Adrenal gland (tissue), 9 donors: ENCODE measurements at regions not wholly inside any gene's neighbourhood (a gene's known extent, or its start where the extent isn't known, plus 50 kb on each side); places are given as distances from the start of the nearest gene placed in this dataset.

Experiments
- DNase-seq, 7 donors: peaks; one replicate each; pipeline ENCODE4 v3.0.0-alpha.2; 2019 to 2020
- H3K27ac ChIP-seq, 5 donors: fragments of 200-600 bp; sonication (generic) in 4 of 5; 1 replicate in 3 of 5; 2 replicates in 2 of 5; pipeline versions ENCODE4 v1.5.1 to v1.8.0; 2016 to 2020; ENCODE audit warnings: mild to moderate bottlenecking in 1 of 5
- H3K27me3 ChIP-seq: fragments of 200-600 bp; 2 replicates; pipeline ENCODE4 v1.8.0; 2021
- H3K36me3 ChIP-seq, 2 donors: fragments of 200-600 bp; replicated peaks in 1 of 2; 1 replicate in 1 of 2; 2 replicates in 1 of 2; pipeline versions ENCODE4 v1.5.1 to v1.8.0; 2018 to 2022
- H3K4me1 ChIP-seq, 2 donors: fragments of 200-600 bp; replicated peaks in 1 of 2; 1 replicate in 1 of 2; 2 replicates in 1 of 2; pipeline versions ENCODE4 v1.5.1 to v1.8.0; 2018 to 2021
- H3K4me3 ChIP-seq, 4 donors: fragments of 200-600 bp; sonication (generic) in 3 of 4; one replicate each; pipeline ENCODE4 v1.5.1; 2016 to 2018
- H3K9me3 ChIP-seq, 3 donors: fragments of 200-600 bp; sonication (generic) in 1 of 3; replicated peaks in 1 of 3; 1 replicate in 2 of 3; 2 replicates in 1 of 3; pipeline versions ENCODE4 v1.5.1 to v1.8.0; 2016 to 2021
- CTCF ChIP-seq, 6 experiments: fragments of 450-650 bp in 4 of 6; fragments of 200-600 bp in 2 of 6; sonication (generic) in 1 of 6; IDR thresholded peaks; 1 replicate in 5 of 6; 2 replicates in 1 of 6; pipeline versions ENCODE4 v1.5.1 to v1.8.0; 2016 to 2021; ENCODE audit warnings: antibody characterized with exemption in 6 of 6, mild to moderate bottlenecking in 2 of 6, moderate library complexity in 1 of 6
- POLR2A ChIP-seq, 2 donors: fragments of 450-650 bp; IDR thresholded peaks; one replicate each; pipeline ENCODE4 v1.6.1; 2017; ENCODE audit warnings: antibody characterized with exemption in 2 of 2, mild to moderate bottlenecking in 2 of 2, moderate library complexity in 1 of 2
- WGBS, 4 donors: extraction: QIAGEN DNeasy Blood & Tissue Kit in 2 of 4; methylation state at CpG; one replicate each; pipeline versions ENCODE4 v1.1.5 to v1.1.7; 2013 to 2017; 5-methylcytosine and 5-hydroxymethylcytosine counted together
- intact Hi-C, 2 donors: fragments of 100-400 bp; cut with DNase I; formaldehyde crosslinking; loops; one replicate each; pipeline versions ENCODE4 v1.14.1 to v1.15.0; 2022 to 2023
- donor health status: healthy with polysubstance abuse.
- donor health status: Bipolar disorder and iron deficiency.
- donor health status: DM: yes; HTN: yes; CAD: no.
- donor health status: DM: no; HTN: no; CAD: no.
- donor health status: DM: no; HTN: no; CAD: no.

- 85 to 92% (median 90%) methylated on average over 15 to 34 of the region's 34 CpGs for WGBS, 4 donors
- no peak overlapping the region for H3K27ac ChIP-seq
- no peaks in the 10 kb centered on the region for H3K9me3 ChIP-seq
- DNase-seq = peak in 2 of 7 donors; percentile 20 to 72
- intact Hi-C loops = no loop called here
- TF ChIP-seq POLR2A (IDR thresholded peaks at IDR 0.05) (no peak), CTCF (IDR thresholded peaks at IDR 0.05) (no peak)
- H3K36me3 ChIP-seq = no peaks in the 10 kb centered on the region
- no peaks in the 10 kb centered on the region for H3K27me3 ChIP-seq
- no peaks in the 10 kb centered on the region for H3K4me1 ChIP-seq
- H3K4me3 ChIP-seq = no peak overlapping the region
Measured at GRCh38 chr2:15842758-15843666, 97.3 kb upstream of the MYCN start.

DNA sequence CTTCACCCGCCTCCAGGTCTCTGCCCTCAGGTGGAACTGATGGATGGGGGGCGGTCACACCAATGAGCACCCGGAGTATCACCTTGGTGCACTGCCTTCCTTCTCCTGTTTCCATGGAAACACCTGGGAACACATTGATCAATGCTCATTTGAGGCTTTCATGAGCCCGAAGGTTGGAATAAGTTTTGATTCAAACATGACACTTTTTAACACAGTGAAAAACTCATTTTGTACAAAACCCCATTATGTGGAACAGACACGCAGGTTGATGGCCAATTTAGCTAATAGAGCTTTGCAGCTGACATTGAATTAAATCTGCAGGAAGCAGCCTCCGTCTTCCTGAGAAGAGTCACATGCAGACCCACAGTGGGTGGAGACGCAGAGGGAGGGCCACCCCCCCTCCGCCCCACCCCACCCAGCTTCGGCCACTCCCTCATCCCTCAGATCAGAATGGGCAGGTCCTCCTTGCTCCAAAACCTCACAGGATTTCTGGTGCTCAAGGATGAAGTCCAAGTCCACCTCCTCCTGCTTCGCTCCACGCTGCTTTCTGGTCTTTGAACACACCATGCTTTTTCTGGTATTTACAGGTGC lies 96.0 kb upstream of the MYCN start:
- Histone ChIP-seq H3K27me3 (no peaks in the 10 kb centered on the region), H3K4me1 (no peaks in the 10 kb centered on the region), H3K9me3 (no peaks in the 10 kb centered on the region), H3K4me3 (no peak overlapping the region), H3K27ac (no peak overlapping the region), H3K36me3 (no peaks in the 10 kb centered on the region)
- WGBS, 4 donors = 64 to 70% (median 66%) methylated on average over 9 to 11 of the region's 11 CpGs
- intact Hi-C loops = no loop called here
- DNase-seq = no peak
- TF ChIP-seq POLR2A (IDR thresholded peaks at IDR 0.05) (no peak), CTCF (IDR thresholded peaks at IDR 0.05) (no peak)

DNA sequence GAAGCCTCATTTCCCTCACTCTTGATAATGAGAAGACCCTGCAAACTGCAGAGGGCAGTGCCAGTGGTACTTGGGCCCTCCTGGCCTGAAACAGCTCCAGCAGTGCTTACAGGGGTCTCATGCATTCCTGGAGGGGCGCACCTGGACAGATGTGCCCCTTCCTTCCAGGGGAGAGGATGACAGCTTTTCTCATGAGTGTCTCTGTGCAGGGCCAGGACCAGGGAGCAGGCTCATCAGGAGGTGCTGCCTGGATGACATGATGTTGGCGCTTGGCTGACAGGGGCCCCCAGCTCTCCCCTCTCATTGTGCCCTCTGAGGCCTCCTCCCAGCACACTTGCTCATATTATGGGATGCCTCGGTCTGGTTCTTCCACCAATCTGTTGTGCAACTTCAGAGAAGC lies 95.1 kb upstream of the MYCN start:
- Histone ChIP-seq H3K9me3 (no peaks in the 10 kb centered on the region), H3K4me1 (no peaks in the 10 kb centered on the region), H3K27me3 (no peaks in the 10 kb centered on the region), H3K36me3 (no peaks in the 10 kb centered on the region), H3K4me3 (no peak overlapping the region), H3K27ac (no peak overlapping the region)
- TF ChIP-seq POLR2A (IDR thresholded peaks at IDR 0.05) (no peak), CTCF (IDR thresholded peaks at IDR 0.05) (no peak)
- no peak for DNase-seq
- intact Hi-C loops = no loop called here
- WGBS, 4 donors = 87 to 94% (median 90%) methylated on average over 1 to 3 of the region's 3 CpGs

DNA sequence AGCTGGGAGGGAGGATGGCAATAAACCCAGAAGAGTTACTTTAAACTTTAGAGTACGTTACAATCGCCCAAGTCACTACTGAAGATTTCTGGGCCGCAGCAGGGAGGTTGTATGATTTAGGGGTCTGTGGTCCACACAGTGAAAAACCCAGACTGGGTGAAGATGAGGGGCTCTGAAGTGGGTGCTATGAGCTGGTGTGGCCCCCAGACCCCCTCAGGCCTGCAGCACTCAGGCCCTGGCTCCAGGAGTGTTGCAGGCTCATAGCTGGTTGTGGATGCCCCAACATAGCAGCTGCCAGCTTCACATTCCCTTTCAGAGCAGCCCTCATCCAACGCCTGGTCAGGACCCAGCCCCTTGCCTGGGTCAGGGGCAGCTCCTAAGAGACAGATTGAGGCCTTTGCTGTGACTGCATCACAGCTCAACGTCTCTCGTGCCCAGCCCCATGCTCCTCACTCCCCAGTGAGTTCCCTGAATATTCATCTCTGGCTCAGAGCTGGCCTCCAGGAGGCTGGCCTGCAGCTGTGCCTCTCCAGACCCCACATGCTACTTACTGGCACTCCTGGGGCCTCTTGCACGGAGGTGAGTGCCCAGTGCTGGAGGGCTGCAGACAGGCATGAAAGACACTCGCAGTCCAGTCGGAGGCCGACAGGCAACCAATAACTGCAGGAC lies 94.5 kb upstream of the MYCN start:
- Histone ChIP-seq H3K27ac (no peak overlapping the region), H3K4me1 (no peaks in the 10 kb centered on the region), H3K4me3 (no peak overlapping the region), H3K9me3 (no peaks in the 10 kb centered on the region), H3K27me3 (no peaks in the 10 kb centered on the region), H3K36me3 (no peaks in the 10 kb centered on the region)
- no peak for TF ChIP-seq CTCF (IDR thresholded peaks at IDR 0.05)
- TF ChIP-seq POLR2A (IDR thresholded peaks at IDR 0.05) = no peak
- DNase-seq = no peak
- intact Hi-C loops = no loop called here
- 85 to 94% (median 89%) methylated on average over 4 to 10 of the region's 10 CpGs for WGBS, 4 donors
